ENCODE measurements at regions not wholly inside any gene's neighbourhood (a gene's known extent, or its start where the extent isn't known, plus 50 kb on each side); places are given as distances from the start of the nearest gene placed in this dataset.

DNA sequence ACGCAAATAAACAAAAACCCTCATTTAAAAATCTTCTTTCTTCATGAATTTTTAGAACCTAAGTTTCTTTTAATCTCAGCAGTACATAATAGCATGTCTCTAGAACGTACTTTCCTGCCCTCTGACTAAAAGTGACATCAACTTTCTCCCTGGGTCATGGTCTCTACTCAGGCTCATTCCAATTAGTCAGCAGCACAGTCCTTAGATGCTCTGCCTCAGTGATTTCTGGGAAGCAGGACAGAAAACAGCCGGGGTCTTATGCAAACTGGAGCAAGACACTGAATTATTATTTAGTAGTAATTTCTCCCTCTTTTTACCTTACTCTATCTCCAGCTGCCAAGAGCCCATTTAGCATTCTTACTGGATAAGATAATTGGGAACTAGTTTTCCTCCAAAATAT, 365.2 kb downstream of the TUSC7 start:
- TF ChIP-seq, protein P1, sequence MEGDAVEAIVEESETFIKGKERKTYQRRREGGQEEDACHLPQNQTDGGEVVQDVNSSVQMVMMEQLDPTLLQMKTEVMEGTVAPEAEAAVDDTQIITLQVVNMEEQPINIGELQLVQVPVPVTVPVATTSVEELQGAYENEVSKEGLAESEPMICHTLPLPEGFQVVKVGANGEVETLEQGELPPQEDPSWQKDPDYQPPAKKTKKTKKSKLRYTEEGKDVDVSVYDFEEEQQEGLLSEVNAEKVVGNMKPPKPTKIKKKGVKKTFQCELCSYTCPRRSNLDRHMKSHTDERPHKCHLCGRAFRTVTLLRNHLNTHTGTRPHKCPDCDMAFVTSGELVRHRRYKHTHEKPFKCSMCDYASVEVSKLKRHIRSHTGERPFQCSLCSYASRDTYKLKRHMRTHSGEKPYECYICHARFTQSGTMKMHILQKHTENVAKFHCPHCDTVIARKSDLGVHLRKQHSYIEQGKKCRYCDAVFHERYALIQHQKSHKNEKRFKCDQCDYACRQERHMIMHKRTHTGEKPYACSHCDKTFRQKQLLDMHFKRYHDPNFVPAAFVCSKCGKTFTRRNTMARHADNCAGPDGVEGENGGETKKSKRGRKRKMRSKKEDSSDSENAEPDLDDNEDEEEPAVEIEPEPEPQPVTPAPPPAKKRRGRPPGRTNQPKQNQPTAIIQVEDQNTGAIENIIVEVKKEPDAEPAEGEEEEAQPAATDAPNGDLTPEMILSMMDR (IDR thresholded peaks at IDR 0.05), result no peak
- no peak for TF ChIP-seq POLR2A (IDR thresholded peaks at IDR 0.05)

Data from thyroid gland (tissue), 4 donors.